ENCODE measurements at regions not wholly inside any gene's neighbourhood (a gene's known extent, or its start where the extent isn't known, plus 50 kb on each side); places are given as distances from the start of the nearest gene placed in this dataset.

- TF ChIP-seq, protein P1, sequence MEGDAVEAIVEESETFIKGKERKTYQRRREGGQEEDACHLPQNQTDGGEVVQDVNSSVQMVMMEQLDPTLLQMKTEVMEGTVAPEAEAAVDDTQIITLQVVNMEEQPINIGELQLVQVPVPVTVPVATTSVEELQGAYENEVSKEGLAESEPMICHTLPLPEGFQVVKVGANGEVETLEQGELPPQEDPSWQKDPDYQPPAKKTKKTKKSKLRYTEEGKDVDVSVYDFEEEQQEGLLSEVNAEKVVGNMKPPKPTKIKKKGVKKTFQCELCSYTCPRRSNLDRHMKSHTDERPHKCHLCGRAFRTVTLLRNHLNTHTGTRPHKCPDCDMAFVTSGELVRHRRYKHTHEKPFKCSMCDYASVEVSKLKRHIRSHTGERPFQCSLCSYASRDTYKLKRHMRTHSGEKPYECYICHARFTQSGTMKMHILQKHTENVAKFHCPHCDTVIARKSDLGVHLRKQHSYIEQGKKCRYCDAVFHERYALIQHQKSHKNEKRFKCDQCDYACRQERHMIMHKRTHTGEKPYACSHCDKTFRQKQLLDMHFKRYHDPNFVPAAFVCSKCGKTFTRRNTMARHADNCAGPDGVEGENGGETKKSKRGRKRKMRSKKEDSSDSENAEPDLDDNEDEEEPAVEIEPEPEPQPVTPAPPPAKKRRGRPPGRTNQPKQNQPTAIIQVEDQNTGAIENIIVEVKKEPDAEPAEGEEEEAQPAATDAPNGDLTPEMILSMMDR (IDR thresholded peaks at IDR 0.05; ENCODE audit: poor library complexity): no peak
- no peak for TF ChIP-seq EZH2 (IDR thresholded peaks at IDR 0.05; ENCODE audit: borderline replicate concordance)
- TF ChIP-seq EZH2phosphoT487 (IDR thresholded peaks at IDR 0.05; ENCODE audit: low read depth, severe bottlenecking, unreplicated experiment): no peak
Observed at GRCh38 chr2:192983173-192983572, 788.4 kb upstream of the TMEFF2 start.

Measured in hepatocyte (in vitro differentiated cells).